Activated CD4-positive, alpha-beta memory T cell treated with anti-CD3 and anti-CD28 coated beads for 36 hours (primary cell): ENCODE measurements at regions not wholly inside any gene's neighbourhood (a gene's known extent, or its start where the extent isn't known, plus 50 kb on each side); places are given as distances from the start of the nearest gene placed in this dataset.

Source experiments
- CTCF ChIA-PET: fragments of 350-600 bp; sonication (Branson Sonifier 250); formaldehyde crosslinking; loops from one replicate; lab custom pipeline; 2021; ENCODE audit warnings: antibody characterized with exemption, inconsistent platforms; lab: Charles Lee
- POLR2A ChIA-PET: fragments of 350-600 bp; sonication (Branson Sonifier 250); formaldehyde crosslinking; loops from one replicate; lab custom pipeline; 2021; ENCODE audit warnings: antibody characterized with exemption; lab: Charles Lee
- DNase-seq: peaks from one replicate; pipeline ENCODE4 v3.0.0-alpha.2; 2020
- H3K27ac Mint-ChIP-seq: one replicate; pipeline ENCODE4 v1.8.0; 2021; ENCODE audit warnings: mixed read lengths
- H3K27me3 Mint-ChIP-seq: one replicate; pipeline ENCODE4 v1.8.0; 2021; ENCODE audit warnings: mixed read lengths
- H3K36me3 Mint-ChIP-seq: one replicate; pipeline ENCODE4 v1.8.0; 2021; ENCODE audit warnings: mixed read lengths
- H3K4me1 Mint-ChIP-seq: one replicate; pipeline ENCODE4 v1.8.0; 2021; ENCODE audit warnings: low read depth, mixed read lengths
- H3K4me3 Mint-ChIP-seq: one replicate; pipeline ENCODE4 v1.8.0; 2021; ENCODE audit warnings: mild to moderate bottlenecking, mixed read lengths
- H3K9me3 Mint-ChIP-seq: one replicate; pipeline ENCODE4 v1.8.0; 2021; ENCODE audit warnings: mixed read lengths
- intact Hi-C: fragments of 100-400 bp; cut with micrococcal nuclease; formaldehyde crosslinking; loops from one replicate; pipeline ENCODE4 v1.15.1; 2023

DNA sequence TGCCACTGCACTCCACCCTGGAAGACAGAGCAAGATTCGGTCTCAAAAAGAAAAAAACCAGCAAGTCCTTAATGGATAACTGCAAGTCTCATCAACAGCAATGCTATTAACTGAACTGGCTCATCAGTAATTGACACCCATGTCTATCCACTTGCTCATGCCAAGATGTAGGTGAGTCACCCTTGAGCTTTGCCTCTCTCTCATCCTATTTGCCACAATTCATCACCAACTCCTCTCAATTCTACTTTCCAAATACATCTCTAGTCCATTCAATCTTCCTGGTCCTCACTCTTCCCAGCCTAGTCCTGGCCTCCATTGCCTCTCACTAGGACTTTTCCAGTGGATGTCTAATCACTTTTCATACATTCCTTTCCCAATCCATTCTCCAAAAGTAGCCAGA, 103.7 kb upstream of the PRMT6 start:
- Mint-ChIP-seq H3K27ac (no peak overlapping the region), H3K4me3 (no peak overlapping the region), H3K27me3 (peaks cover 2% of the 10 kb centered on the region), H3K4me1 (no peaks in the 10 kb centered on the region), H3K36me3 (no peaks in the 10 kb centered on the region), H3K9me3 (no peaks in the 10 kb centered on the region)
- POLR2A ChIA-PET, result interaction anchor here (0.7 kb wide), 1 partner anchor 749 kb away, joined by 3 read pairs; no protein-coding TSS in a partner anchor
- no peak for DNase-seq
- CTCF ChIA-PET, result no interaction called here
- intact Hi-C loops, result no loop called here

- Mint-ChIP-seq H3K4me3 (no peak overlapping the region), H3K27ac (no peak overlapping the region), H3K9me3 (no peaks in the 10 kb centered on the region), H3K27me3 (peaks cover 2% of the 10 kb centered on the region), H3K36me3 (no peaks in the 10 kb centered on the region), H3K4me1 (no peaks in the 10 kb centered on the region)
- POLR2A ChIA-PET, result no interaction called here
- intact Hi-C loops, result no loop called here
- CTCF ChIA-PET, result interaction anchor here (0.6 kb wide), 1 partner anchor 21 kb away, joined by 3 read pairs; no protein-coding TSS in a partner anchor
- no peak for DNase-seq
These were observed 101.7 kb upstream of the PRMT6 start for GRCh38 chr1:106954661-106955229.

DNA sequence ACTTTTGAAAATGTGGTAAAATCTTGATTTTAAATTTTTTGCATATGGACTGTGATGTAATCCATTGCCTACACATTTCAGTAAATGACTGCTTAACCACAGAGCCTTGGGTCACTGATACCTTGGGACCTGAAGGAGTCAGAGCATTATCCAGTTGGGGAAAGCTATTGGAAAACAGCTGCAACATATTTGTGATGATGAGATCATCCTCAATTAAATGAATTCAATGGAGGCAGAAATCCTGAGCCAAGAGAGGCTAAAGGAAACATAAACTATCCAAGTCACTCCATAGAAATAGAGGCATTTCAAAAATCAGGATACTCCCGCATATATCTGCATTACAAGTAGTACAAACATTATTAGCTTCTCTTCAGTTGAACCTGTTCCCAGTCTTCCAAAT, 99.8 kb upstream of the PRMT6 start:
- H3K4me1 Mint-ChIP-seq, result no peaks in the 10 kb centered on the region
- no peak overlapping the region for H3K27ac Mint-ChIP-seq
- no peak overlapping the region for H3K4me3 Mint-ChIP-seq
- H3K9me3 Mint-ChIP-seq, result no peaks in the 10 kb centered on the region
- ChIA-PET POLR2A (no interaction called here), CTCF (no interaction called here)
- no peaks in the 10 kb centered on the region for H3K36me3 Mint-ChIP-seq
- peaks cover 2% of the 10 kb centered on the region for H3K27me3 Mint-ChIP-seq
- no peak for DNase-seq
- intact Hi-C loops, result no loop called here

DNA sequence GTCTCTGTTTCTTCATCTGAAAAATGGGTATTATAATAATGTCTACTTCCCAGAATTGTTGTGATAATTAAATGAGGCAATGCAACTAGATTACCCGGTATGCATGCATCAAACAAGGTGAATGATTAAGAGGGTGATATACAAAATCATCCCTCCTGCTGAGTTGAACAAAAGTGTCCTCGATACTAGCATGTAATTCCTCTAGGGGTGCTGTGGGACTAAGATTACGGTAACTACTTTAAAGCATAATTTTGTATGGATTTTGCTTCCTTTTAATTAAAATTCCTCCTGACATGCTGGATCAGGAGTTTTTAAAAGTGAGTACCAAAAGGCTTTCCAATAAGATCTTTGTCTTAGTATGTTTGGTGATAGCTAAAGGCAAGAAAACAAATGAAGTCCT, 98.7 kb upstream of the PRMT6 start:
- H3K9me3 Mint-ChIP-seq, result no peaks in the 10 kb centered on the region
- CTCF ChIA-PET, result no interaction called here
- POLR2A ChIA-PET, result no interaction called here
- H3K27ac Mint-ChIP-seq, result no peak overlapping the region
- intact Hi-C loops, result no loop called here
- H3K36me3 Mint-ChIP-seq, result no peaks in the 10 kb centered on the region
- H3K4me3 Mint-ChIP-seq, result no peak overlapping the region
- no peaks in the 10 kb centered on the region for H3K4me1 Mint-ChIP-seq
- peaks cover 2% of the 10 kb centered on the region for H3K27me3 Mint-ChIP-seq
- DNase-seq, result no peak

DNA sequence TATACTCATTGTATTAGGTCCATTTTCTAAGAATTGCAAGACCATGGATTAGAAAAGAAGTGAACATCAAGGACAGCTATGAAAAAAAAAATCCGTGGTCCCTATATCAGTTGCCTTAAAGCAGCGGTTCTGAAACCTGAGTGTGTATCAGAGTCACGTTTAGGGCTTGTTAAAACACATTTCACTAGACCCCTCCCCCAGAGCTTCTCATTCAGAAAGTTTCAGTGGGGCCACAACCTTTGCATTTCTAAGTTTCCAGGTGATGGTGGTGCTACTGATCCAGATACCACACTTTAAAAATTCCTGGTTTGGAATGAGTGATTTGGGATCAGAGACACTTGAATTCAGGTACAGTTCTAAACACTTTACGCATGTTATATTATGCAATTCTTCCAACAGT, 96.1 kb upstream of the PRMT6 start:
- H3K36me3 Mint-ChIP-seq, result no peaks in the 10 kb centered on the region
- no peaks in the 10 kb centered on the region for H3K9me3 Mint-ChIP-seq
- ChIA-PET POLR2A (no interaction called here), CTCF (no interaction called here)
- no peak overlapping the region for H3K4me3 Mint-ChIP-seq
- H3K27me3 Mint-ChIP-seq, result peaks cover 2% of the 10 kb centered on the region
- no peak for DNase-seq
- intact Hi-C loops, result no loop called here
- no peak overlapping the region for H3K27ac Mint-ChIP-seq
- H3K4me1 Mint-ChIP-seq, result no peaks in the 10 kb centered on the region

DNA sequence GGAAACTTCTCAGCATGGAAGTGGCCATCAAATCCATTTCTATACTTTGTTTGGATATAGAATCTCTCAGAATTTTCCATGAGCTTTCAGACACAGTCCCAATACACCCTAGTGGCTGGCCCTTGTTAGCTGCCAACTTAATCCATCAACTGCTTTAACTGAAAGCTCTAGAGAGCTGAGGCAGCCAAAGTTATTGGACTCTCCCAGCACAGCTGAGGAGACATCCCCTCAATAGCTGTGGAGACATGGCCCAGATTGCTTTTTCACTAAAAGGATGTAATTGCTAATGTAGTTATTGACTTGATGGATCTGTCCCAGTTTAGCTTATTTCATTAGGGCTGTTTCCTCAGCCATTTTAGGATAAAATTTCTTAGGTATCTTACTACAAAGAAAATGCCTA, 94.8 kb upstream of the PRMT6 start:
- DNase-seq, result no peak
- Mint-ChIP-seq H3K9me3 (no peaks in the 10 kb centered on the region), H3K27me3 (peaks cover 2% of the 10 kb centered on the region), H3K4me1 (no peaks in the 10 kb centered on the region), H3K27ac (no peak overlapping the region), H3K36me3 (no peaks in the 10 kb centered on the region), H3K4me3 (no peak overlapping the region)
- ChIA-PET CTCF (no interaction called here), POLR2A (no interaction called here)
- intact Hi-C loops, result no loop called here

- H3K4me1 Mint-ChIP-seq, result no peaks in the 10 kb centered on the region
- no peak for DNase-seq
- POLR2A ChIA-PET, result no interaction called here
- no peak overlapping the region for H3K27ac Mint-ChIP-seq
- CTCF ChIA-PET, result no interaction called here
- peaks cover 2% of the 10 kb centered on the region for H3K27me3 Mint-ChIP-seq
- intact Hi-C loops, result no loop called here
- no peaks in the 10 kb centered on the region for H3K9me3 Mint-ChIP-seq
- H3K36me3 Mint-ChIP-seq, result no peaks in the 10 kb centered on the region
- no peak overlapping the region for H3K4me3 Mint-ChIP-seq
These were observed 93.9 kb upstream of the PRMT6 start for GRCh38 chr1:106962591-106962990.

GRCh38 chr1:106964495-106964894, 92.0 kb upstream of the PRMT6 start:
- H3K9me3 Mint-ChIP-seq, result no peaks in the 10 kb centered on the region
- no peak for DNase-seq
- H3K36me3 Mint-ChIP-seq, result no peaks in the 10 kb centered on the region
- ChIA-PET POLR2A (no interaction called here), CTCF (no interaction called here)
- H3K4me3 Mint-ChIP-seq, result no peak overlapping the region
- H3K27me3 Mint-ChIP-seq, result no peaks in the 10 kb centered on the region
- intact Hi-C loops, result no loop called here
- H3K27ac Mint-ChIP-seq, result no peak overlapping the region
- H3K4me1 Mint-ChIP-seq, result no peaks in the 10 kb centered on the region

GRCh38 chr1:106968644-106969043, 87.8 kb upstream of the PRMT6 start:
- no peak overlapping the region for H3K4me3 Mint-ChIP-seq
- ChIA-PET CTCF (no interaction called here), POLR2A (no interaction called here)
- H3K4me1 Mint-ChIP-seq, result no peaks in the 10 kb centered on the region
- H3K27ac Mint-ChIP-seq, result no peak overlapping the region
- H3K27me3 Mint-ChIP-seq, result no peaks in the 10 kb centered on the region
- no peaks in the 10 kb centered on the region for H3K36me3 Mint-ChIP-seq
- intact Hi-C loops, result no loop called here
- H3K9me3 Mint-ChIP-seq, result no peaks in the 10 kb centered on the region
- DNase-seq, result no peak

DNA sequence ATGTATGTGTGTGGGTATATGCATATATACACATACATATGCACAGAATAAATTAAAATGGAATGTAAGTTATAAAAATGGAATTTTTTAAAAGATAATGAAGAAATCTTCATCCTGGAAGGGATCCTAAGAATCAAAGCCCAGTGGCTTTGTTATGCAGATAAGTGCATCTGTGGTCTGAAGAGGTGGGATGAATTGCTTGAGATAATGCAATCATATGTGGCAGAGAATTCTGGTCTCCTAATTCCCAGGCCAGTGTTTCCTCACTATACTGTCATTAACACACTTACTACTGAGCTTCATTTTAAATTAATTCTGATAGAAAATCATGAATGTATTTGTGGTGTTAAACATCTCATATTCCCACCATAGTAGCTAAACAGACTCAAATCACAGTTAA, 86.7 kb upstream of the PRMT6 start:
- Mint-ChIP-seq H3K4me3 (no peak overlapping the region), H3K36me3 (no peaks in the 10 kb centered on the region), H3K27me3 (no peaks in the 10 kb centered on the region), H3K4me1 (no peaks in the 10 kb centered on the region), H3K9me3 (no peaks in the 10 kb centered on the region), H3K27ac (no peak overlapping the region)
- CTCF ChIA-PET, result no interaction called here
- intact Hi-C loops, result no loop called here
- DNase-seq, result no peak
- POLR2A ChIA-PET, result no interaction called here

- H3K9me3 Mint-ChIP-seq, result no peaks in the 10 kb centered on the region
- no peaks in the 10 kb centered on the region for H3K4me1 Mint-ChIP-seq
- DNase-seq, result no peak
- ChIA-PET POLR2A (no interaction called here), CTCF (no interaction called here)
- H3K27me3 Mint-ChIP-seq, result no peaks in the 10 kb centered on the region
- H3K36me3 Mint-ChIP-seq, result no peaks in the 10 kb centered on the region
- intact Hi-C loops, result no loop called here
- H3K27ac Mint-ChIP-seq, result no peak overlapping the region
- H3K4me3 Mint-ChIP-seq, result no peak overlapping the region
These were observed 84.4 kb upstream of the PRMT6 start for GRCh38 chr1:106972074-106972473.

GRCh38 chr1:106975944-106976343, 80.5 kb upstream of the PRMT6 start:
- ChIA-PET CTCF (no interaction called here), POLR2A (no interaction called here)
- Mint-ChIP-seq H3K4me3 (no peak overlapping the region), H3K9me3 (no peaks in the 10 kb centered on the region), H3K4me1 (no peaks in the 10 kb centered on the region), H3K27ac (no peak overlapping the region), H3K36me3 (no peaks in the 10 kb centered on the region), H3K27me3 (no peaks in the 10 kb centered on the region)
- intact Hi-C loops, result no loop called here
- no peak for DNase-seq

GRCh38 chr1:106978477-106979322, 77.8 kb upstream of the PRMT6 start:
- H3K27ac Mint-ChIP-seq, result no peak overlapping the region
- H3K36me3 Mint-ChIP-seq, result no peaks in the 10 kb centered on the region
- ChIA-PET POLR2A (no interaction called here), CTCF (no interaction called here)
- no peak for DNase-seq
- no peaks in the 10 kb centered on the region for H3K27me3 Mint-ChIP-seq
- H3K4me3 Mint-ChIP-seq, result no peak overlapping the region
- intact Hi-C loops, result no loop called here
- H3K9me3 Mint-ChIP-seq, result no peaks in the 10 kb centered on the region
- H3K4me1 Mint-ChIP-seq, result no peaks in the 10 kb centered on the region
